Superior temporal gyrus (tissue), 1 donor: ENCODE measurements at regions not wholly inside any gene's neighbourhood (a gene's known extent, or its start where the extent isn't known, plus 50 kb on each side); places are given as distances from the start of the nearest gene placed in this dataset.

Source experiments
- DNase-seq: peaks from one replicate; pipeline ENCODE4 v3.0.0-alpha.2; 2016; ENCODE audit errors: extremely low spot score

DNA sequence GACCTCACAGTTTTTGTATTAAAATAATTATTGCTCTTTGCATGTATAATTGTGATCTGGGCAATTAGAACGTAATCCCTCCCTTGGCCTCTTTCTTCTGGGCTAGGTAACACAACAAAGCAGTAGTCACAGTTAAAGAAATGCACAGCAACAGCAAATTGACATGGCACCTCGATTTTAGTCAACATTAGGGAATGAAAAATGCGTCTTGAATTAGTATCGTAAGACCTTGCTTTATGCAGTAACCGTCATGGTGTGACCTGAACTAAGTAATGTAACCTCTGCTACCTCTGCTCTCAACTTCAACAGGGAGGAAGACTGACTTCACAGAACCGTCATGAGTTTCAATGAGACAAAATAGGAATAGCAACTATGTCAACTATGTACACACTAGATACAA is 265.4 kb upstream of the MAF start:
- no peak for DNase-seq

DNA sequence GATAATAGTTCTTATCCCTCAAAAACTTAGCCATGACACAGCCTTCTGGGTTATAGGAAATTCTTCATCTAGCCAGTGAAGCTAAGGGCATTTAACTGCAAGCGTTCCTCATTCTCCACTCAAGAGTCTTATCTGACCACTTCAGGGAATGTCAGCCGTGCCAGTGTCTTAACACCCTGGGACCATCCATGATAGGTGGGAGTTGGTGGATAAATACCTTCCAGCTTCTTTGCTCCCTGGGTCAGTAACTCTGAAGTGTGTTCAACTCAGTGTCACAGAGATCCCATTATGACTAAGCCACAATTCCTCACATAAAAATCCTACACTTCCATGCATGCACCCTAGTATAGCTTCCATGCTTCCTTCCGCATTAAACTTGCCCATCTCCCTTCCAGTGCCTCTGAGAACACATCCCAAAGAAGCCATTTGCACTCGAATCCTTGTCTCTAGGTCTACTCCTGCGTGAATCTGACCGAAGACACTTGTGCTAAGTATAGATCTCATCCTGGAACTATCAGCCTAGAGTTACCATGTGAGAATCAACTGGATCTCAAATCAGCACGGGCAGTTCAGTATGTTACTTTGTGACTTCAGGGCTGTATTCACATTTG is 264.3 kb upstream of the MAF start:
- no peak for DNase-seq

DNA sequence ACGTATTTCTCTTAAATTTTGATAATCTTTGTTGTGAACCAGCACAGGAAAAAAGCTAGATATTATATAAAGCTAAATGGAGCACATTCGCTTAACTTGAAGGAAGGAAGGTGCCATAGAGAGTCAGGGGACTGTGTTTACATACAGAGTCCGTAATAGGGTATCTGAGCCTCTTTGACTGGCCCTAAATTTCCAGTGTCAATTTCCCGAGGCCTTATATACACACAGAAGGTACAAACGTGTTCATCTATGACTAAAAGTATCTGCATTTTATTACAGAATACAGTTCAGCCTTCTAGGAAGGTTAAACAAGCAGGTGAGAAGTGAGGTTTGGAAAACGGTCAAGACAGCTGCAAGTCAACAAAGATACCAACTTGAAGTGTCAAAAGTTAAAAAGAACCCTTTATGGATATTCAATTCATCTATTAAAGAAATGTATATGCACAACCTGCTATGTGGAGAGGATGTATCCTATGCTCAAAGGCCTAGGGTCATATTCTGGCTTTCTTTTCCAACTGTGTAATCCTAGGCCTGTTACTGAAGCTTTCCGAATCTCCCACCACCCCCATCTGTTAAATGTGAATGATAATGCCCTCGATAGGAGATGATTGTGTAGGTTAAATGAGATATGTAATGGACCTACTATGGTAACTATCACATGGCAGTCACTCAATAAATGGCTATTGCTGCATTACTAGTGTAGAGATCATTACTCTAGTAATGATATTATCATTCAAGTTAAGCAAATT is 263.7 kb upstream of the MAF start:
- no peak for DNase-seq

DNA sequence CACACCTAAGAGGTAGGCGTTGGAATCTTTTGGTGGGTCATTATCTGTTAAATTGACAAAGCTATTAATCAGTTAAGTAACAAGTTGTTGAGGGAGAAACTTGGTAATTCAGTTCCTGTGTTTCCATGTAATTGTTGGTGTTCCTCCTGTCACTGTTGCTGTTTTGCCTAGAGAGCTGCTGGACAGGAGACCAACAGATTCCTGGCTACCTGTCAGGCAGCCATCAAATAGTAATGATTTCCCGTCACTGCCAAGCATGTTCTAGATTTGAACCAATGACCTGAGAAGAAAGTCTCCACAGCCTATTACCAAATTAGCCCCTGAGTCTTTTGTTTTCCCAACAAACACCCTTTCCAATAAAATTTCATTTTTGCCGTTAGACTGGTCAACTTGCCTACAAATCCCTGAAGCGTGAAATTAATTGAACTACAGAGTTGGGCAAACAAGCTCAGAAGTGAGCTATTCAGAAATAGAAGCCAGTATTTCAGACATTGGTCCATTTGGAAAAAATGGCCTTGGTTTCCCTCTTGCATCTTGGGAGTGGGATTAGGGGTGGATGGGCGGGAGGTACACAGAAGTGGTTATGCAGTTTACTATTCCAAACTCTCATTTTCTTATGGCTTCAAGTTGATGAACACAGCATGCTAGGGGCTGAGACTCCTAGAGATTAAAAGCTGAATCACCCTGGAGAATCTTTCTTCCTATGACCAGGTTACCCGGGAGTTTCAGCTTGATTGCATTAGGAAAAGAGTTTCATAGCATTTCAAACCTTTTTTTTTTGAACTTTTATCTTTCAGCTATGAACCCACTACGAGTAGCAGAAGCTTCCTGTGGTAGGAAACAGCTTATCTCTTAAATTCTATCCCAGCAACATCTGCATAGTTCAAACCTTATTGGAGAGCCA is 262.8 kb upstream of the MAF start:
- DNase-seq, result no peak

DNA sequence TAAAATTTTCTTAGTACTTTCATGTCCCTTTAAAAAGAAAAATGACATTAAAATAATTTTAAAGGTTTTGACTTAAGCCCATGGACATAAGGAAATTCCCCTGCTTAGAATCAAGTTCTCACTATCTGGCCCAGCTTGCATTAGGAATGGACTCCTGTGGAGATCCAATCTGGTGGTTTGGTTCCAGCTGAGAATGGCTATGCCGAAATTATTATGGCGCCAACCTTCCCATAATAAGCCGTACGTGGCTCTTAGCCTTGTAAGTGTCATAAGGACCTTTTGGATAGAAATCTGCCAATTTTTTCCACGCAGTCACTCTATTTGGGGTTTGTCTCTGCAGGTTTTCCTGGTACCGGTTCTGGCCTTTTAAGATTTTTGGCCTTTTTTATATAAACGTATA is 262.1 kb upstream of the MAF start:
- no peak for DNase-seq

DNA sequence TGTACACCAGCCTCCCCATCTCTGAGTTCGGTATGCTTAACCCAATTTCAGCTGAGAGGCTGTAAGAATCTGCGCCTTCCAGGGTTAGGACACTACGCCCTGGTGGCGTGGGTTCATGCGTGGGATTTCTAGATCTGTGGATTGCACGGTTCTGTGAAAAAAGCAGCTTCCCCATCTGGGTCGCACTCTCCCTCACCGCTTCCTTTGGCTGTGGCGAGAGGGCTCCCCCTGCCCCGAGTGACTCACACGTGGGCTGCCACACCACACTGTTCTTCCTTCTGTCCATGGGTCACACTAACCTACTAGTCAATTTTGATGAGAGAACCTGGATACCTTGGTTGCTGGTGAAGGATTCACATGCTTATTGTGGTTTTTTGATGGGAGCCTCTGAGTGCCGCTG is 256.0 kb upstream of the MAF start:
- DNase-seq, result no peak

DNA sequence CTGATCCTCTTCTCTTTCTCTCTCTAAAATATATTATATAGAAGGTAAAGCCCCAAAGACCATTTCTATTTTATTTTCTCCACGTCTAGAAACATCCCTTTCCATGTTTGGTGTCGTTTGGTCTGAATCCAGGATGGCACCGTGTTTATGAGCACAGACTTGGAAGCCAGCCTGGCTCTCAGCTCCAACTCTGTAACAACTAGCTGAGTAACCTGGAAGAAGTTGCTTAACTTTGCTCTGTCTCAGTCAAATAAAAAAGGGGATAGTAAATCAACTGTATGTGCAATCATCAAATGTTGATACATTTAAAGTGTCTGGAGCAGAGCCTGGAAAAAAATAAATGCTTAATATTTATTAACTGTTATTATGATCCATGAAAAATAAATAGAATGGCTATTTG is 249.8 kb upstream of the MAF start:
- DNase-seq, result no peak

DNA sequence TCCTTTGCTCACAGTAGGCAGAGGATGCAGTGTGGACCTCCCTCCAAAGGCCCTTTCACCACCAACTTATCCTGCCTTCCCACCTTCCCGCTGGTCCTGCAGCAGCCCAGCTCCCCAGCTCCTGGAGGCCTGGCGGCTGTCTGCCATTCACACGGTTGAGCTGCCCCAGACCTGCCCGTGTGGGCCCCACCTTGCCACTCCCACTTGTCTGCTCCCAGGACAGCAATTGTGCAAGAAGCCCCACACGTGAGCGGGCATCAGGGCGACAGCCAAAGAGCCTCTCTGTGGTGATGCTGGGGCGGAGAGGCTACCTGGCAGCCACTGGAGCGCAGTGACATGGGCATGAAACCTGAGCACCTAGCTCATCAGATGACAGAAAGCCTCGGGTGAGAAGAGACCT is 248.6 kb upstream of the MAF start:
- no peak for DNase-seq

DNA sequence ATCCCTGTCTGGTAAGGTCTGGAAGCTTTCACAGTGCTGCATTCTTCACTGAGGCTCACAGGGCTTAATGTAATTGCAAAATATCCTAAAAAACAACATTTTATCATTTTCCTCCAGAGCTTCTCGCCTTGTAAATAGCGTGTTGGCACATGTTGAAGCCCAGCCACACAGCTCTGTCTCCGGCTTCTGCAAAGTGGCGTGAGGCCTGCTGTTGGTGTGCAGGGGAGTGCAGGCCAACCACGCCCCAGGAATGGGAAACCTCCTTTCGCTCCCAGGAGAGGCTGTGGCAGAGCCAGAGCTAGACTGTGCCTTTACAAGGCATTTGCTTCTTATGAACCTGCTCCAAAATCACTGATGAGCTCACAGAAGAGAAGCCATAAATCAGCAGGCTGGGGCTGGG is 248.2 kb upstream of the MAF start:
- no peak for DNase-seq

DNA sequence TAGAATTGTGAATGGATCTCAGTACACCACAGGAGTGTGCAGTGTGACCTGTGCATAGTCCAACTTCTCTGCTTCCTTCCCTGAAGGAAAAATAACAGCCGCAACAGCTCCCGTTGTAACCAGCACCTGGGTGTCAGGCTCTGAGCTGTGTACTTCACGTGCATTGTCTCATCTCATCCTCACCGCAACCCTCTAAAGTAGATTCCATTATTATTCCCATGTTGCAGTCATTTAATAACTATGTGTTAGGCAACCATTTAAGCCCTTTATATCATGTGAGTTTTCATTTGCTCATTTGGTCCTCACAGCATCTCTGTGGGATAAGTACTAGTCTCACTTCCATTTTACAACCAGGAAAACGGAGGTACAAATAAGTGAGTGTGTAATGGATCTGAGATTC is 247.0 kb upstream of the MAF start:
- no peak for DNase-seq

DNA sequence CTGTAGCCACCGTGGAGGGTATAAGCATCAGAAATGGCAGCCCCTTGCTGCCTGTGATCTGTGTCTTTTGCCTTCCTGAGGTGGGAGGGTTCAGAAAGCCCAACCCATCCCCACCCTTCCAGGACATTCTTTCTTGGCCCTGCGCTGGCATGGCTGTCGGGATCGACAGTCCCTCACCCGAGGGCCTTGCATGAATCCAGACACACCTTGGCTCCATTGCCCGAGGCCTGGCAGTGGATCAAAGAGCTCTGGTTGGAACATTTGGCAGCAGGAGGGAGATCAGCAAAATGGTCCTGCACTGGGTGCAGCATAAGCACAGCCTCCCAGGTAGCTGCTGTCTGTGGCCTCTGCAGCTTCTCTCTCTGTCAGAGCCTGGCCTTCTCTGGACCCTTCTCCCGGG is 246.6 kb upstream of the MAF start:
- DNase-seq, result no peak

DNA sequence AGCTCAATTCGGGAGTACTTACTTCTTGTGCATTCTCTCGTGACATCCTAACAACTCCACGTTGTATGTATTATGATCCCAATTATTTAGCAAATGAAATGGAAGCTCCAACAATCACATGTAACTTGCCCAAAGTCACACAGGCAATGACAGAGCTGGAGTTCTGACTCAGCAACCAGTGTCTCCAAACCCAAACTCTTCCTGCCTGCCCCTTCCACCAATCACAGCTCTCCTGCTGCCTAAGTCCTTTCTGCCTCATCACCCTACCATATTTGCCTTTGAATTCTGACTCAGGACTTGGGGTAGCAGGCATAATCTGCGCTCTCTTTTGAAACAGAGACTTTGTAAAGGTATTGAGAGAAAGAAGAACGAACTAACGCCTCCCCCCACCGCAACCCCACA is 245.2 kb upstream of the MAF start:
- no peak for DNase-seq

DNA sequence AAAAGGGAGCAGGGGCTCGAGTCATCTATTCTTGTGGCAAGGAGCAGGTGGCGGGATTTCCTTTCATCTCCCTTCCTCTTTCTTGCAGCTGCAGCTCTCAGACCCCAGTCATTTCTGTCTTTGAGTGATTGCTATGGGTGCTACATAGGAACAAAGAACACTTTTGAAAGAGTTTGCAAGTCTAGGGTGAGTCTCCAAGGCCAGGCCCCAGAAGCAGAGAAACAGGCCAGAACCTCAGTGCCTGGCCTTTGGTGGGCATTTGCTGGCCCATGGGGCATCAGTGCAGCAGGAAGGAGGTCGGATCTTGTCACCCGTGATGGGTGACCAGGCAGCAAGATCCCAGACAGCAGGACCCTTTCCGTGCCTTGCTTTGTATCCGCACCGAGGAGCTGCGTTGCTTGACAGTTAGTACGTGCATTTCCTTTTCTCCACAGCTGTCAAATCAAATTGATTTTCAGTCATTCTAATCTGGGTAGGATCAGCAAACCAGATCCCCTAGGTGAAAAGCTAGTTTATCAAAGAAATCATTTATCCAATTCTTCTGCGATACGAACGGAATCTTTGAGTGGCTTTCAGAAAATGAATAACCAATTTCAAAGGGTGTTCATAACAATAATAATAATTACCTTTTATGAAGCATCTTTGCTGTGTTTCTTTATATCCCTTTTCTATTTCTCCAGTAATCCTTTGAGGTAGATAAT is 244.6 kb upstream of the MAF start:
- no peak for DNase-seq

DNA sequence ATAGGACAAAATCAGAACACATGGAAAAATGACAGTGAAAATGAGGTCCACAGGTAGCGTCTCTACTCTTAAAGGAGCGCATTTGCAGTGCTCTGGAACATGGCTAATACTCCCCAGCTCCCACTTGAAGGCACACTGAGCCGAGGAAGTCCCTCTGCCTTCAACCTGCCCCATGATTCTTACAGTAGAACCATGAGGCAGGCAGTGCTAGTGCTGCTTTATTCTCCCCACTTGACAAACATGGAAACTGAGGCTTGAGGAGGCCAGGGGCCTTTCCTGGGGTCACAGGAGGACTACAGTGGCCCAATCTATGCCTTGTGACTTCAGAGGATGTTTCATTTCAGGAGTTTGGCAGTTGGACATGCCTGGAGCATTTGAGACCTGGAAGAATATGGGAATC is 244.1 kb upstream of the MAF start:
- no peak for DNase-seq

DNA sequence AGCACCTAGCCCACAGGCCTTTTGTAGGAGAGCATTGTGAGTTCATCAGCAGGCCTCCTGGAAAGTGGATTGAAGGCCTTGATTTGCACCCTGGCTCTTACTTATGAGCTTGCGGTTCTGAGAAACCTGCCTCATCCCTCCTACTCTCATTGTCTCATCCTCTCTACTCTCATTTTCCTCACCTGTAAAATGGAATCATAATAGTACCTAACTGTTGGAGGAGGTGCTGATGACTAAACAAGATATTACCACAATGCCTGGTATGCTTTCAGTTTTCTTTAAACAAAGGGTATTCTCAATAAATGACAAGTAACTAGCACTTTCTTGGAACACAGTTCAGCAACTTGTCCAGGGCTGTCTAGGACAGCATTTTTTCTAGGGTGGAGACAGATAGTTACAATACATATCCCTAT is 243.1 kb upstream of the MAF start:
- no peak for DNase-seq

DNA sequence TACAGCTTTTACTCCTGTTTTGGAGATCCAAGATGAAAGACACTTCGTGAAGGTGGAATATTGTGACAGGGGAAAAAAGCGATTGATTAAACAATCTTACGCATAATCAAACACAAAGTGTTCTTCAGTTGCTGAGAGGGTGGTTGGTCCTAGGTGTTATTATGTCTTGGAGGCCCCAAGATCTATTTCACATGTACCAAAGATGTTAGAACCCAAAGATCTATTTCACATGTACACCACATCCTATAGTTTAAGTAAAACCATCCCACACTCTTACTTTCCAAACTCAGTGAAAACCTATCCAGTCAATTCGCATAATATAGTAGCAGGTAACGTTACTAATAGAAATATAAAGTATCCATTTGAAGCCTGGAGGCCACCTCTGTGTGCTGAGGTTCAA is 242.6 kb upstream of the MAF start:
- no peak for DNase-seq

DNA sequence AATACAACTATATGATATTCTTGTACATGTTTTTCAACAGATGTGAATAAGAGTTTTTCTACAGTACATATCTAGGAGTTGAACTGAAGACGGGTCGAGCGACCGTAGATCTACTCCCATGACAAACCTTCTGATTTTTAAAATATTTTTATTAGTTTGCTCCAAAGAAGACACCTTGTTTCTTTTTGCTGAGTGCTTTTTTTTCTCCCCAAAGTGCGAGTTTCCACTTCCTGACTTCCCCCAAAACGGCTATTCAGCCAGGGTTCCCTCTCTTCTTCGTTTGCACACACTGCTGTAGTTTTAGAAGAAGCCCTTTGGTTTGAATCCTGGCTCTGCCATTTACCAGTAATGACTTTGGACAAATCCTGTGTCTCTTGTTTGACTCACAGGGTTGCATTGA is 241.7 kb upstream of the MAF start:
- DNase-seq, result no peak

DNA sequence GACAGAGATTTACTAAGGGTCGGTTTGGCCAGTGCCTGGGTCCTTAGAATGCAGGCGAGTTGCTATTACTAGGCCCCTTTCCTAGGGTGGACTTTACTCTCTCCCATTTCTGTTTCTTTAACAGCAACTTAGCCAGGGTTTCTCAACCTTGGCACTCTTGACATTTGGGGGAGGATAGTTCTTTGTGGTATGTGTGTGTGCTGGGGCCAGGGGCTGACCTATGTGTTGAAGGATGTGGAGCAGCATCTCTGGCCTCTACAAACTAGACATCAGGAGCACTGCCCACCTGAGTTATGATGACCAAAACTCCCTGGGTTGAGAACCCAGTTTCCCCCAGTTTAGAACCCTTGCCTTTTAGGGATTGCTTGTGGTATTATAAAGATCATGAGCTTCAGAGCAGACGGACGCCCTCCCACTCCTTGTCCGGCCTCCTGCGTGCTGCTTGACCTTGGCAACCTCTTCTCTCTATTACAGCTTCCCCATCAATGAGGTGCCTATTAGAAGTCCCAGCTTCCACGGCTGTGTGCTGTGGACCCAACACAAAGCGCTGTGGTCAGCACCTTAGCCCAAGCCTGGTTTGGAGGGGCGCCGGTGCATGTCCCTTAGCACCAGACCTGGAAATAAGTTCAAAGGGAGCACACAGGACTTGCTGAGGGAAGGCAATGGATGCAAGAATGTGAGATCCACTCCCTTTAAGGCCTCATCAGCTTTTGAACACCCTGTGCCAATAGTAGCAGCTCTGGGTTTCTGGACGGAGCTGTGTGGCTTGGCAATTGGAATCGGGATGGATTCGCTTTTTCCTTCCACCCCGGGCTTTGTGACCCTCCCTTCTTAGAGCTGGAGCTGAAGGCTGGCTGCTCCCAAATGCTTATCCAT is 239.2 kb upstream of the MAF start:
- DNase-seq, result no peak

DNA sequence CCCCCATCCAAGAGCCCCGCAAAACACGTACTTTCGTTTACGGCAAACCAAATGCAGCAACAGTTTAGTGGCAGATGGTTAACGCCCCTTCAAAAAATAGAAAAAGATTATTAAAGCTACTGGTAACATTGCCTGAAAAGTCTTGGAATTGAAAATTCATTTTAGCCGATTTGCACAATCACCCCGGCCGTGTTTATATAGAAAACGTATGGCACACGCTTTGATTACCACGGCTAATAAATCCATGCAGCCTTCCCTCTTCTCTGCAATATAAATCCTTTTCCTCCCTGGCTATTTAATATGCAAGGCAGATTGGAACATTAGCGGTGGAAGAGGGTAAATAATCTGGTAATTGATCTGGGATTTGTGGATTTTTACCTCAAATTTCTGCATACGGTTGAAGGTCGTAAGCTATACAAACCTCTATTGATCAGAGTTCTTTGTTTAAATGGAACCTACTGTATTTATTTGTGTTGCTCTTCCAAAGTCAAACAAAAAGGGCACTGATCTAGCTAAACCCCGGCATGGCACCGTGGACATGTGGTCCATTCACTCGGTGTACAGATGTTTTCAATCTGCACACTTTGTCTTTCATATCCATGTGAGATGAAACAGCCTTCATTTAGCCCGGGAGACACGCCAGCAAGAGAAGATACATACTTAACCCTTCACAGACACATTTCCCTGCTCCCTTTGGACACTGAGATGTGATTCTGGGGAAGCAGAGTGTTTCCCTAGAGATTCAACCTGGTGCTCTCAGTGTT is 238.1 kb upstream of the MAF start:
- no peak for DNase-seq

DNA sequence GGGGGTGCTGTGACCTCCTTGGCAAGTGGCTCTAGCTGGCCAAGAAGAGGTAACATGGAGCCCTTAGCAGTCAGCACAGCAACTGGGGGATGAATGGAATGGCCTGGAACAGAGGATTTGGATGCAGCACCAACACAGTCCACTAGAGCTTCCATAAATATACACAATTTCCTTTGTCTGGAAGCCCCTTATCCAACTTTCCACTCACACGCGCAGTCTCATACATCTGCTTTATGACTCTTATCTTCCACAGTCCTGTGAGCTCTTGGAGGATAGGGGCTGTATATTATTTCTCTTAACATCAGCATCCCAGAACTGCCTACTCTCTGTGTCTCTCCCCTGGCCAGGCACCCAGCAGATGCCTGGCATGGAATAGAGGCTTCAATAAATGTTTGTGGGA is 235.6 kb upstream of the MAF start:
- DNase-seq, result no peak

DNA sequence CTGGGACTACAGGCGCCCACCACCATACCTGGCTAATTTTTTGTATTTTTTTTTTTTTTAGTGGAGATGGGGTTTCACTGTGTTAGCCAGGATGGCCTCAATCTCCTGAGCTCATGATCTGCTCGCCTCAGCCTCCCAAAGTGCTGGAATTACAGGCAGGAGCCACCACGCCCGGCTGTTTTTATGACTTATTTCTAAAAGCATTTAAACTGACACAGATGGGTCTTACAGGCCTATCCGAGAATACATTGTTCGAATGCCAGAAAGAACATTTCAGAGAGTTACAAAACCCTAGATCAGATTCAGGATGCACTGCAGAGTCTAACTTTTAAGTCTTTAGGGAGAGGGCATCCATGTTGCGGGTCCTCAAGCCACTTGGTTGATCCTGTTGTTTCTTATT is 234.7 kb upstream of the MAF start:
- DNase-seq, result no peak
